Naive thymus-derived CD4-positive, alpha-beta T cell (primary cell): ENCODE measurements at regions not wholly inside any gene's neighbourhood (a gene's known extent, or its start where the extent isn't known, plus 50 kb on each side); places are given as distances from the start of the nearest gene placed in this dataset.

Source experiments
- ATAC-seq: fragments of 150-1000 bp; cut with Tn5 transposase; 2 replicates; pipeline ENCODE4 v1.10.0; 2021; ENCODE audit warnings: mild to moderate bottlenecking, moderate library complexity
- CTCF ChIA-PET: fragments of 350-600 bp; sonication (Branson Sonifier 250); formaldehyde crosslinking; loops from one replicate; lab custom pipeline; 2021; ENCODE audit warnings: antibody characterized with exemption; lab: Charles Lee
- POLR2A ChIA-PET: fragments of 350-600 bp; sonication (Branson Sonifier 250); formaldehyde crosslinking; loops from one replicate; lab custom pipeline; 2021; ENCODE audit warnings: antibody characterized with exemption, inconsistent platforms; lab: Charles Lee
- DNase-seq, 9 donors: peaks; one replicate each; pipeline versions ENCODE4 v3.0.0 to v3.0.0-alpha.2; 2020 to 2022; ENCODE audit warnings: mixed read lengths in 1 of 9
- H3K27ac ChIP-seq: one replicate; pipeline ENCODE4 v1.7.0; 2013; ENCODE audit warnings: mild to moderate bottlenecking, low read depth, low read length, moderate library complexity
- H3K27me3 ChIP-seq, 2 donors: one replicate each; pipeline ENCODE4 v1.7.0; 2013; ENCODE audit warnings: low read length in 2 of 2, mild to moderate bottlenecking in 2 of 2, moderate library complexity in 2 of 2; ENCODE audit not compliant: control insufficient read depth in 2 of 2, insufficient read depth in 2 of 2
- H3K36me3 ChIP-seq, 3 experiments: 1 replicate in 2 of 3; 2 replicates in 1 of 3; pipeline ENCODE4 v1.7.0; 2013; ENCODE audit warnings: low read length in 3 of 3, mild to moderate bottlenecking in 3 of 3, moderate library complexity in 1 of 3; ENCODE audit not compliant: insufficient read depth in 3 of 3, control insufficient read depth in 2 of 3
- H3K4me1 ChIP-seq, 2 donors: one replicate each; pipeline ENCODE4 v1.7.0; 2013; ENCODE audit warnings: low read length in 2 of 2, mild to moderate bottlenecking in 2 of 2, moderate library complexity in 1 of 2; ENCODE audit not compliant: control insufficient read depth in 2 of 2, insufficient read depth in 2 of 2
- H3K4me3 ChIP-seq: 2 replicates; pipeline ENCODE4 v1.7.0; 2013; ENCODE audit warnings: mild to moderate bottlenecking, low read length
- H3K9me3 ChIP-seq, 3 experiments: 1 replicate in 2 of 3; 2 replicates in 1 of 3; pipeline ENCODE4 v1.7.0; 2013; ENCODE audit warnings: low read length in 3 of 3; ENCODE audit not compliant: control insufficient read depth in 2 of 3
- H3K27ac Mint-ChIP-seq, 9 donors: one replicate each; pipeline ENCODE4 v1.8.0; 2020 to 2022; ENCODE audit warnings: mixed read lengths in 9 of 9, mild to moderate bottlenecking in 8 of 9, moderate library complexity in 5 of 9, inconsistent platforms in 2 of 9
- H3K27me3 Mint-ChIP-seq, 5 donors: one replicate each; pipeline ENCODE4 v1.8.0; 2021 to 2022; ENCODE audit warnings: mixed read lengths in 5 of 5, mild to moderate bottlenecking in 1 of 5
- H3K36me3 Mint-ChIP-seq, 5 donors: one replicate each; pipeline ENCODE4 v1.8.0; 2020 to 2022; ENCODE audit warnings: mixed read lengths in 5 of 5, mild to moderate bottlenecking in 3 of 5, inconsistent platforms in 1 of 5
- H3K4me1 Mint-ChIP-seq, 7 donors: one replicate each; pipeline ENCODE4 v1.8.0; 2020 to 2022; ENCODE audit warnings: mixed read lengths in 7 of 7, mild to moderate bottlenecking in 3 of 7, inconsistent platforms in 1 of 7
- H3K4me3 Mint-ChIP-seq, 10 donors: one replicate each; pipeline ENCODE4 v1.8.0; 2020 to 2022; ENCODE audit warnings: mild to moderate bottlenecking in 10 of 10, mixed read lengths in 10 of 10, moderate library complexity in 6 of 10, inconsistent platforms in 2 of 10
- H3K9me3 Mint-ChIP-seq, 11 donors: one replicate each; pipeline ENCODE4 v1.8.0; 2020 to 2022; ENCODE audit warnings: mixed read lengths in 11 of 11, mild to moderate bottlenecking in 4 of 11, inconsistent platforms in 1 of 11, moderate library complexity in 1 of 11
- intact Hi-C, 2 donors: fragments of 100-400 bp; cut with micrococcal nuclease; formaldehyde crosslinking; loops; one replicate each; pipeline ENCODE4 v1.15.1; 2023

DNA sequence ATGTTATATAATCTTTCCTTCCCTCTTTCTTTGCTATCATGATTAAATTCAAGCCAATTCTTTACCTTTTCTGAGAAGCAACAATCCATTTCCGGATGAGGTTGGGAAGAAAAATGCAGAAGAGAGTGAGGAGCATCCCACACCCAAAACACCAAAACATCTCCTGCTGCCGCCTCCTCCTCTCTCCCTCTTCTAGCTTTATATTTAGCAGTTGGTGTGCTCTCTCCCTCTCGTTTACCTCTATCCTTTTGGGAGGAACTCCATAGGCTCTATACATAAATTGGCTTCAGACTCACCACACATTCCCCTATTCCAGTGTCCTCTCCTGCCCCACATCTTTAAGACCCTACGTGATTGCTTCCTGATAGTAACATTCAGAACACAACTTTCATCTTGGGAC lies 332.2 kb upstream of the PLXNA2 start:
- Mint-ChIP-seq H3K9me3 (peaks cover 0 to 4% (median 0%) of the 10 kb centered on the region in 11 donors), H3K4me3 (no peak overlapping the region), H3K27ac (no peak overlapping the region), H3K36me3 (no peaks in the 10 kb centered on the region), H3K4me1 (no peaks in the 10 kb centered on the region), H3K27me3 (peaks cover 0 to 19% (median 9%) of the 10 kb centered on the region in 5 donors)
- intact Hi-C loops: no loop called here
- Histone ChIP-seq H3K36me3 (no peaks in the 10 kb centered on the region), H3K27ac (no peak overlapping the region), H3K9me3 (no peaks in the 10 kb centered on the region), H3K4me3 (no peak overlapping the region), H3K27me3 (peaks cover 0 to 2% of the 10 kb centered on the region in 2 donors), H3K4me1 (no peaks in the 10 kb centered on the region)
- CTCF ChIA-PET: no interaction called here
- ATAC-seq (no peak), DNase-seq (no peak)
- POLR2A ChIA-PET: no interaction called here

DNA sequence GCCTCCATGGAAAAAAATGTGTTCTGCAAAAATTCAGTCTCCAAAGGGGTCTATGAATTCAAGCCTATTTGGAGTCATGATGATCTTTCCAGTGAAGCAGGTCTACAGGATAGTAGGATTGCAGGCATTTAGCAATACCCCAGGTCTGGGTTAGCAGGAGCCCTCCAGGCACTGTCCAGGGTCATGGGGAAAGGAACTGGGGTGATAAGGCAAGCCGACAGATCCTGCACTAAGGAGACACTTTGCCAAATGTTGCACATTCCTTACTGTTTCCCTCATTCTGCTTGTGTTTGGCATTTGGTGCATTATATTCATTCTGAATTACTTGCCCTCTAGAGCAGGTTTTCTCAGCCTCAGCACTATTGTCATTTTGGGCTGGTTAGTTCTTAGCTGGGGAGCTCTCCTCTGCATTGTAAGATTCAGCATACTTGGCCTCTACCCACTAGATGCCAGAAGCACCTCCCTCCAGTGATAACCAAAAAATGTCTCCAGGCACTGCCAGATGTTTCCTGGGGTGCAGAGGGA lies 333.3 kb upstream of the PLXNA2 start:
- H3K4me1 Mint-ChIP-seq: no peaks in the 10 kb centered on the region
- H3K4me1 ChIP-seq: no peaks in the 10 kb centered on the region
- peaks cover 0 to 3% (median 0%) of the 10 kb centered on the region in 11 donors for H3K9me3 Mint-ChIP-seq
- H3K27me3 Mint-ChIP-seq: peaks cover 0 to 27% (median 7%) of the 10 kb centered on the region in 5 donors
- intact Hi-C loops: no loop called here
- no peaks in the 10 kb centered on the region for H3K36me3 Mint-ChIP-seq
- no peak overlapping the region for H3K4me3 Mint-ChIP-seq
- ChIA-PET POLR2A (no interaction called here), CTCF (no interaction called here)
- no peak for ATAC-seq
- H3K36me3 ChIP-seq: no peaks in the 10 kb centered on the region
- H3K27ac Mint-ChIP-seq: no peak overlapping the region
- no peak overlapping the region for H3K27ac ChIP-seq
- H3K4me3 ChIP-seq: no peak overlapping the region
- DNase-seq: no peak
- H3K9me3 ChIP-seq: no peaks in the 10 kb centered on the region
- H3K27me3 ChIP-seq: peaks cover 0 to 2% of the 10 kb centered on the region in 2 donors

GRCh38 chr1:208581209-208581608 lies 337.0 kb upstream of the PLXNA2 start:
- H3K9me3 Mint-ChIP-seq: peaks cover 0 to 4% (median 0%) of the 10 kb centered on the region in 11 donors
- peaks cover 0 to 28% (median 0%) of the 10 kb centered on the region in 5 donors for H3K27me3 Mint-ChIP-seq
- H3K9me3 ChIP-seq: no peaks in the 10 kb centered on the region
- ATAC-seq: no peak
- H3K4me3 Mint-ChIP-seq: no peak overlapping the region
- intact Hi-C loops: no loop called here
- no peaks in the 10 kb centered on the region for H3K4me1 ChIP-seq
- H3K27me3 ChIP-seq: peaks cover 0 to 2% of the 10 kb centered on the region in 2 donors
- no peaks in the 10 kb centered on the region for H3K36me3 Mint-ChIP-seq
- H3K4me1 Mint-ChIP-seq: no peaks in the 10 kb centered on the region
- H3K27ac ChIP-seq: no peak overlapping the region
- no peak overlapping the region for H3K27ac Mint-ChIP-seq
- POLR2A ChIA-PET: no interaction called here
- no peaks in the 10 kb centered on the region for H3K36me3 ChIP-seq
- H3K4me3 ChIP-seq: no peak overlapping the region
- no peak for DNase-seq
- CTCF ChIA-PET: no interaction called here

DNA sequence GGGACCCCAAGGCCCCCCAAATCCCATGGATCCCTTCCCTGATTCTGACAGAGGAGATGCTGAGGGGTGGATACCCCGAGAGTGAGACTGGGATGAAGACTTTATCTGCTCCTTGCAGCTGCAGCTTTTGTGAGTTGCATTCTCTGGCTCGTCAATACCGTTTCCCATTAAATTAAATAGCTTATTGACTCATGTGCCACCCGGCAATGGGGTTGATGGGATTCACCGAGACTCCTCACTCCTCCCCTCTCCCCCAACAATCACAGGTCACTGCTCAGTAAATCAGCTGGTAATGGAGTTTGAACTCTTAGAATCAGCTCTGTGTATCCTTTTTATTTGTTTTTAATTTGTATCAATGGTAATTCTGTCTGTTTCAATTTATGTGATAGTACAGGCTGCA lies 337.5 kb upstream of the PLXNA2 start:
- POLR2A ChIA-PET: no interaction called here

GRCh38 chr1:208584167-208584755 lies 340.1 kb upstream of the PLXNA2 start:
- CTCF ChIA-PET: no interaction called here
- Histone ChIP-seq H3K9me3 (no peaks in the 10 kb centered on the region), H3K27ac (no peak overlapping the region), H3K36me3 (no peaks in the 10 kb centered on the region), H3K27me3 (peaks cover 0 to 2% of the 10 kb centered on the region in 2 donors), H3K4me1 (no peaks in the 10 kb centered on the region), H3K4me3 (no peak overlapping the region)
- intact Hi-C loops: no loop called here
- ATAC-seq (no peak), DNase-seq (no peak)
- Mint-ChIP-seq H3K4me3 (no peak overlapping the region), H3K27ac (no peak overlapping the region), H3K36me3 (no peaks in the 10 kb centered on the region), H3K9me3 (peaks cover 0 to 3% (median 0%) of the 10 kb centered on the region in 11 donors), H3K27me3 (peaks cover 0 to 16% (median 4%) of the 10 kb centered on the region in 5 donors), H3K4me1 (no peaks in the 10 kb centered on the region)
- POLR2A ChIA-PET: no interaction called here

More for the DNA sequence above, 337.5 kb upstream of the PLXNA2 start:
- H3K4me1 Mint-ChIP-seq: no peaks in the 10 kb centered on the region
- no peaks in the 10 kb centered on the region for H3K36me3 ChIP-seq
- CTCF ChIA-PET: no interaction called here
- no peaks in the 10 kb centered on the region for H3K36me3 Mint-ChIP-seq
- intact Hi-C loops: no loop called here
- no peak overlapping the region for H3K27ac Mint-ChIP-seq
- peaks cover 0 to 2% of the 10 kb centered on the region in 2 donors for H3K27me3 ChIP-seq
- H3K9me3 ChIP-seq: no peaks in the 10 kb centered on the region
- H3K4me1 ChIP-seq: no peaks in the 10 kb centered on the region
- DNase-seq: no peak
- no peak overlapping the region for H3K4me3 Mint-ChIP-seq
- H3K27ac ChIP-seq: no peak overlapping the region
- peaks cover 0 to 4% (median 0%) of the 10 kb centered on the region in 11 donors for H3K9me3 Mint-ChIP-seq
- H3K4me3 ChIP-seq: no peak overlapping the region
- no peak for ATAC-seq
- peaks cover 0 to 24% (median 1%) of the 10 kb centered on the region in 5 donors for H3K27me3 Mint-ChIP-seq

- Histone ChIP-seq H3K36me3 (no peaks in the 10 kb centered on the region), H3K27me3 (no peaks in the 10 kb centered on the region), H3K9me3 (no peaks in the 10 kb centered on the region), H3K4me1 (no peaks in the 10 kb centered on the region), H3K4me3 (no peak overlapping the region), H3K27ac (no peak overlapping the region)
- H3K4me1 Mint-ChIP-seq: no peaks in the 10 kb centered on the region
- H3K4me3 Mint-ChIP-seq: no peak overlapping the region
- peaks cover 0 to 3% (median 0%) of the 10 kb centered on the region in 11 donors for H3K9me3 Mint-ChIP-seq
- no peak for ATAC-seq
- H3K27ac Mint-ChIP-seq: no peak overlapping the region
- H3K36me3 Mint-ChIP-seq: no peaks in the 10 kb centered on the region
- ChIA-PET POLR2A (no interaction called here), CTCF (no interaction called here)
- intact Hi-C loops: no loop called here
- no peak for DNase-seq
- H3K27me3 Mint-ChIP-seq: peaks cover 0 to 28% (median 5%) of the 10 kb centered on the region in 5 donors
Measured at GRCh38 chr1:208587110-208587509, 342.9 kb upstream of the PLXNA2 start.
